OCI-M2 (cell line): ENCODE measurements at regions not wholly inside any gene's neighbourhood (a gene's known extent, or its start where the extent isn't known, plus 50 kb on each side); places are given as distances from the start of the nearest gene placed in this dataset.

Experiments used
- DNase-seq: peaks from one replicate; lab custom pipeline; 2025; ENCODE audit not compliant: unreplicated experiment; lab: John Stamatoyannopoulos, UW

DNA sequence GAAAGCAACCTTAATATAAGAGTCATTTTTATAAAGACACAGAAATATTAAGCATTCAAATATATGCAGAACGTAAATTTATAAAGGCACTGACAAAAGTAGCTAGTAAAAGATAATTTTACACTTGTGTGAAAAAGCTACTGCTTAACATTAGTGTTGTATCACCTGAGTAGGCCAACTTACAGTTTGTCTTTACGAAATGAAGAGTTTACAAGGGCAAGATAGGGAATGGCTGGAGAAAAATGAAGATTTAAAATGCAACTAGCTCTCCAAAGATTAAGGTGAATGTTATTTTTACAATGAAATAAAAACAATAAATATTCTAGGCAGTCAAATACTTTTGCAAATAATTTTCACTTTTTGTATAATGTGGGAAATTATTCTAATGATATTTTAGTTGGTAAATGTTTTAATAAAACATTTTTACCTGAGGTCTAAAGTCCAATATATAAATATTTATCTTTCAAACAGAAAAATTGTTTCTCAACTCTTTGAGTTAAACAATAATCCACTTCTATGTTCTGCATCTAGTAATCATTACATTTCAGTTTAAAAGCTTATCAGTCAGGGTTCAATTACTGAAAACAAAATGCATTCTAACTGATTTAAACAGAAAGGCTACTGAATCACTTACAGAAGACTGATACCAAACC lies 382.6 kb downstream of the IPMK start:
- DNase-seq, result no peak

GRCh38 chr10:57884407-57884806 lies 383.3 kb downstream of the IPMK start:
- DNase-seq, result no peak

DNA sequence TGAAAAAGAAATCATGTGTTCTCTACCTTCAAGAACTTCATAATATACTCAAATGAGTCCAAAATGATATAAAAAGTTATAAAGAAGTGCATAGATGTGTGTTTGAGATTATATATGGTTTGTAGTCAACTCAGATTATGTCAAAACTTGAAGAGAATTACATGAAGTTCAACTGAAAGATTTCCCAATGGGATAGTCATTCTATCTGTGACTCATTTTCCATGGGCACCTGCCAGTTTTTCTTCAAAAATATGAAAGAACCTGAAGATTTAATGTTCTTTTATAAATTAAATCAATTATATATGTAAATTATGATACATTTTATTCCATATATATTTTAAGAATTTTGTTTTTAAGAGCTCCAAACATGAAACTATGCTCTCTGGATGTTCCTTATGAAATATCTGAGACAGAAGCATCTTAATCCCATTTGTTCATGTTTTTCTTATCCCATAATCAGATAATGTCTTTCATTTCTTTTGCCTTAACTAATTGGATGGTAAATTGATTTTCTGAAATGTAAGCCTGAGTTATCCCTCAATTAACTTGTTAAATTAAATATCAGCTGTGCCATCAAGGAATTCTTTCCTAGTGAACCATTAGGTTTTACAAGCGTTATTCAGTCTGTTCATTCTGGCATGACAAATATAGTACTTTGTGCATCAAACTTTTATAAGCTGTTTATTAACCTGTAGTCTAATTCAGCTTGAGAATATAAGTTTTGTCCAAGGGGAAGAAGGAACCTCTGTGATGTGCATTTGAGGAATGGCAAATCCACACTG lies 387.1 kb downstream of the IPMK start:
- DNase-seq, result no peak

DNA sequence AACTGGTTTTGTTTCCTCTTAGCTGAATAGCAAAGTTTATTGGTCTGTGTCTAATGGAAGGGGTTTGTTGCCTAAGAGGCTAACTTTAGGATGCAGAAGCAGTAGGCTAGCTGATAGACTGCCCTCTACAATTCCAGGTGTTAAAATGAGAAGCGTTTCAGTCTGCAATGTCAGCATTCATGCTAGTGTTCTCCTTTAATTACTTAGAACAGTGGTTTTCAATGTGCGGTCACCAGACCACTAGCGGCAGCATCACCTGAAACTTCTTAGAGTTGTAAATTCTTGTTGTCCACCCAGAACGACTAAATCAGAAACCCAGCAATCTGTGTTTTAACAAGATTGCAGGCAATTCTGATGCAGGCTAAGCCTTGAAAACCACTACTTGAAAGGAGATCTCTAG lies 392.9 kb downstream of the IPMK start:
- no peak for DNase-seq

- DNase-seq, result no peak
These were observed 400.5 kb downstream of the IPMK start for GRCh38 chr10:57867241-57867640.

- DNase-seq, result no peak
These were observed 402.7 kb downstream of the IPMK start for GRCh38 chr10:57864765-57865680.

DNA sequence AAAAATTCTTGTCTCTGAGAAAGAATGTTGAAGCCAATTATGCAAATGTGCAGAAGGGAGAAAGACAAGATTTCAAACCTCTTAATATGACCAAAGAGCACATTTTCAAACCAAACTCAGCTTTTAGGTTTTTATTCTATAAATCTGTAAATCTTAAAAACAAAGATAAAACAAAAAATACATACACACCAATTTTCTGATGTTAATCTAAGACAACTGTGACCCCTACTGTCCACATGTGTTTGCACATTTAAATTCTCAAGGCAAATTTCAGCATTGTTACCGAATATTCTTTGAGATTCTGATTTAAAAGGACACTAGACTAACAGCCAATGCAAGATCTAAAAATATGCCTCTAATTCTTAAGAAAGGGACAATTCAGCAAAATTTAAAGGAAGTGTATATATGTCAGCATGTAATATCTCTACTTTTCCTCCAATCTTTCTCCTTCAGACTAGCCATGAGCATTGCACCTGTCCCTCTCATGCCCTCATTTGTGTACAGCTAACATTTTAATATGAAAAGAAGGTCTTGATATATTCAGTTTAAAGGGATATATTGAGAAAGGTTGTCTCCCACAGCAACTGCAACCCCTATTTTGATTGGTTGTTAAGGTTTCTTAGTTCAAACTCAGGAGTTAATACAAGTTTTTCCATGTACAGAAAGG lies 417.9 kb downstream of the IPMK start:
- DNase-seq, result no peak

GRCh38 chr10:57846307-57847065 lies 421.2 kb downstream of the IPMK start:
- no peak for DNase-seq

DNA sequence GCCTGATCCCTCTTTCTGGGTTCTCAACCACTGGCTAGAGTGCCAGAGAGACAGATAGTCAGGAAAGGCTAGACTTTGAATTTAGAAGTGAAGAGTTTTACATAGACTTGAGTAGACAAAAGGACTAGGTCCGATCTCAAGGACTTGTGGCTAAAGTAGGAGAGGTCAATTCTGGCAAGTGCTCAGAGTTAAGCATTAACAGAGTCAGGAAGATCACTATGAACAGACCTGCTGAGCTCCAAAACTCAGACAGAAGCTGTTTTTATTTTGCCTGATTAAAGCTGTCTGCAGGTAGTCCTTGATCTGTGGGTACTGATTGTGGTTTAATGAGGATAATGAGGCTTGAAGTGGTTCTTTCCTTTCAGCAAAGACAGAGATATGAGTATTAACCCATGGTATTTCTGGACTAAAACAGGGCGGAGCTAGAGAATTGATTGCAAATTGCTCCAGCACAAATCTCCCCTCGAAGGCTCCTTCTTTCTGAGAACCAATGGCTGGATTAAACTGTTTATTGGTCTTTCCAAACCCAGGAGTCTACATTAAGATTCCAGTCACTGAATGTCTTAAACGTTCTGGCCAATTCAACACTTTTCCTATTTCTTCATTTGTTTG lies 423.2 kb downstream of the IPMK start:
- no peak for DNase-seq

GRCh38 chr10:57830877-57831560 lies 436.7 kb downstream of the IPMK start:
- DNase-seq, result no peak

GRCh38 chr10:57825015-57825414 lies 442.7 kb downstream of the IPMK start:
- no peak for DNase-seq

DNA sequence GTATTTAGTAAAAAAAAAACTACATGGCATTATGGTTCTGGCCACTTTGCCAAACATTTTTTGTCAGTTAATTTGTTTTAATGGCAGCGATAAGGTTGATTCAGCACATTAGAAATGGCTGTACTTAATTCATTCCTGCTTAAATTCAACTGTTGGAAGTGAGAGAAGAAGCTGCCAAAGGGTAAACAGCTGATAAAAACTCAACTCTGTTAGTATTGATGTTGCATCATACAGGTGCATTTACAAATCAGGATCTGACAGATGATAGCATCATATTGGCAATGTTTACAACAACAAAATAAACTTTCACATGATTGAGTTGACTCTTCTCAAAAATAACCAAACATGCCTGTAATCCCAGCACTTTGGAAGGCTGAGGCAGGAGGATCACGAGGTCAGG lies 444.3 kb downstream of the IPMK start:
- DNase-seq, result no peak

DNA sequence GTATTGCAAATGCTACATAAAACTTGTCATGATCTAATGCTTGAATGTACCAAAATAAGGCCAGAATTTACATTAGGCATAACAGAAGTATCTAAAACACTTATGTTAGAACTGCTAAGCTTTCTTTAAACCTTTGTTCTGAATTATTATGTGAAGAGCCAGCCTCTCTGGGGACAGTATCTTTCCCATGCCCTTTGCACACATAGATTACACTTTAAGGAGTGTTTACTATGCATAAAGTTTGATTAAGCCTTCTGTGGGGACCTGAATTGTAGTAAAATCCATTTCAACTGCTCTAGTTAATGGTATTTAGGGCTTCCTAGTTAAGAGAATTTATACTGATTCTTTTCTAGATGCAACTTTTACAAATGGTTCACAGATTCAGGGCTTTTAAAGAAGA lies 444.7 kb downstream of the IPMK start:
- no peak for DNase-seq

GRCh38 chr10:57818522-57818921 lies 449.2 kb downstream of the IPMK start:
- DNase-seq, result no peak

GRCh38 chr10:57817741-57818140 lies 450.0 kb downstream of the IPMK start:
- DNase-seq, result no peak

DNA sequence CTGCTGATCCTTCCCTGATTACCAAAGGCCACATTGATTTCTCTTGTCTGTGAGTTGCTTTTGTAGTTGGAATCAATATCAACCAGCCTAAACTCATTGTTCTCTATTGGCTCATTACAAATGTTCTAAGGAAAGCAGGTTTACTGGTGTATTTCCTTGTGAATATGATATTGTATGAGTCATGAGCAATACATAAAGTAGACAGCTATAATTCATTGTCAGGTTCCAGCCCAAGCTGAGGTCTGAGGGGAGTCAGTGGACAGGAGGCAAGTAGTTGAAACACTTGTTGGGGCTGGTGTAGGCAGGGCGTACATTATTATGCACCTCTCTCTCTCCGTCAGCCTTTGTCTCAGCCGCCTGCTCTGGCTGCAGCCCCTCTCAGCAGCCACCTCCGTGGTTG lies 451.7 kb downstream of the IPMK start:
- no peak for DNase-seq

GRCh38 chr10:57809961-57810360 lies 457.7 kb downstream of the IPMK start:
- no peak for DNase-seq

DNA sequence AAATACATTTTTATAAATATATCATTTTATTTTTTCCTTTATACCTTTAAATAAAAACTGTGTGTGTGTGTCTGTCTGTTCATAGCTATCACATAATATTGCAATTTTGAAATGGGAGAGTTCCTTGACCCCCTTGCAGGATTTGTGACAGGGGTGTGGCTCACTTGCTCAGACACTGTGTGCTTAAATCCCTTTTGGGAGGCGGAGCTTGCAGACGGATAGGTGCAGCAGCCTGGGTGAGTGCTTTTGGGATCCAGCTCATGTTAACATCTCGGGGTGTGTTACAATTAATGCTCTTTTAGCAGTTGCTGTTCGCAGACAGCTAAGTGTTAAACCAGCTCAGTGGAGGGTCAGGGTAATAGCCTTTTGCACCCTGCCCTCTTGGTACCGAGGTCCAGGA lies 459.8 kb downstream of the IPMK start:
- no peak for DNase-seq

GRCh38 chr10:57806675-57807074 lies 461.0 kb downstream of the IPMK start:
- DNase-seq, result no peak
